Naive thymus-derived CD4-positive, alpha-beta T cell (primary cell): ENCODE measurements at regions not wholly inside any gene's neighbourhood (a gene's known extent, or its start where the extent isn't known, plus 50 kb on each side); places are given as distances from the start of the nearest gene placed in this dataset.

Experiments used
- ATAC-seq: fragments of 150-1000 bp; cut with Tn5 transposase; 2 replicates; pipeline ENCODE4 v1.10.0; 2021; ENCODE audit warnings: mild to moderate bottlenecking, moderate library complexity
- CTCF ChIA-PET: fragments of 350-600 bp; sonication (Branson Sonifier 250); formaldehyde crosslinking; loops from one replicate; lab custom pipeline; 2021; ENCODE audit warnings: antibody characterized with exemption; lab: Charles Lee
- POLR2A ChIA-PET: fragments of 350-600 bp; sonication (Branson Sonifier 250); formaldehyde crosslinking; loops from one replicate; lab custom pipeline; 2021; ENCODE audit warnings: antibody characterized with exemption, inconsistent platforms; lab: Charles Lee
- DNase-seq, 9 donors: peaks; one replicate each; pipeline versions ENCODE4 v3.0.0 to v3.0.0-alpha.2; 2020 to 2022; ENCODE audit warnings: mixed read lengths in 1 of 9
- H3K27ac ChIP-seq: one replicate; pipeline ENCODE4 v1.7.0; 2013; ENCODE audit warnings: mild to moderate bottlenecking, low read depth, low read length, moderate library complexity
- H3K27me3 ChIP-seq, 2 donors: one replicate each; pipeline ENCODE4 v1.7.0; 2013; ENCODE audit warnings: low read length in 2 of 2, mild to moderate bottlenecking in 2 of 2, moderate library complexity in 2 of 2; ENCODE audit not compliant: control insufficient read depth in 2 of 2, insufficient read depth in 2 of 2
- H3K36me3 ChIP-seq, 3 experiments: 1 replicate in 2 of 3; 2 replicates in 1 of 3; pipeline ENCODE4 v1.7.0; 2013; ENCODE audit warnings: low read length in 3 of 3, mild to moderate bottlenecking in 3 of 3, moderate library complexity in 1 of 3; ENCODE audit not compliant: insufficient read depth in 3 of 3, control insufficient read depth in 2 of 3
- H3K4me1 ChIP-seq, 2 donors: one replicate each; pipeline ENCODE4 v1.7.0; 2013; ENCODE audit warnings: low read length in 2 of 2, mild to moderate bottlenecking in 2 of 2, moderate library complexity in 1 of 2; ENCODE audit not compliant: control insufficient read depth in 2 of 2, insufficient read depth in 2 of 2
- H3K4me3 ChIP-seq: 2 replicates; pipeline ENCODE4 v1.7.0; 2013; ENCODE audit warnings: mild to moderate bottlenecking, low read length
- H3K9me3 ChIP-seq, 3 experiments: 1 replicate in 2 of 3; 2 replicates in 1 of 3; pipeline ENCODE4 v1.7.0; 2013; ENCODE audit warnings: low read length in 3 of 3; ENCODE audit not compliant: control insufficient read depth in 2 of 3
- H3K27ac Mint-ChIP-seq, 9 donors: one replicate each; pipeline ENCODE4 v1.8.0; 2020 to 2022; ENCODE audit warnings: mixed read lengths in 9 of 9, mild to moderate bottlenecking in 8 of 9, moderate library complexity in 5 of 9, inconsistent platforms in 2 of 9
- H3K27me3 Mint-ChIP-seq, 5 donors: one replicate each; pipeline ENCODE4 v1.8.0; 2021 to 2022; ENCODE audit warnings: mixed read lengths in 5 of 5, mild to moderate bottlenecking in 1 of 5
- H3K36me3 Mint-ChIP-seq, 5 donors: one replicate each; pipeline ENCODE4 v1.8.0; 2020 to 2022; ENCODE audit warnings: mixed read lengths in 5 of 5, mild to moderate bottlenecking in 3 of 5, inconsistent platforms in 1 of 5
- H3K4me1 Mint-ChIP-seq, 7 donors: one replicate each; pipeline ENCODE4 v1.8.0; 2020 to 2022; ENCODE audit warnings: mixed read lengths in 7 of 7, mild to moderate bottlenecking in 3 of 7, inconsistent platforms in 1 of 7
- H3K4me3 Mint-ChIP-seq, 10 donors: one replicate each; pipeline ENCODE4 v1.8.0; 2020 to 2022; ENCODE audit warnings: mild to moderate bottlenecking in 10 of 10, mixed read lengths in 10 of 10, moderate library complexity in 6 of 10, inconsistent platforms in 2 of 10
- H3K9me3 Mint-ChIP-seq, 11 donors: one replicate each; pipeline ENCODE4 v1.8.0; 2020 to 2022; ENCODE audit warnings: mixed read lengths in 11 of 11, mild to moderate bottlenecking in 4 of 11, inconsistent platforms in 1 of 11, moderate library complexity in 1 of 11
- intact Hi-C, 2 donors: fragments of 100-400 bp; cut with micrococcal nuclease; formaldehyde crosslinking; loops; one replicate each; pipeline ENCODE4 v1.15.1; 2023

DNA sequence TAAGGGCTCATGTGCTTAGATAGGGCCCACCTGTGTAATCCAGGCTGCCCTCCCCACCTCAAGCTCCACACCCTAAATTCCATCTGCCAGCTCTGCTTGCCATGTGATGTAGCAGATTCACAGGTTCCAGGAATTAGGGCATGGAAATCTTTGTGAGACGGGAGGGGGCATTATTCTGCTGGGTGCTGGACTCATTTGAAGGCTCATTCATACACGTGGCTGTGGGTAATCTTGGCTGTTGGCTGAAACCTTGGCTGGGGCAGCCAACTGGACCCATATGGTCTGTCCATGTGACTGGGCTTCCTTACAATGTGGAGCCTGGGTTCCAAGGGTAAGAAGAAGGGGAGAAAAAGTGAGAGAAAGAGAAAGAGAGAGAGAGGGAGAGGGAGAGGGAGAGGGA lies 115.1 kb downstream of the CYLD start:
- Histone ChIP-seq H3K27ac (no peak overlapping the region), H3K9me3 (no peaks in the 10 kb centered on the region), H3K36me3 (no peaks in the 10 kb centered on the region), H3K4me3 (no peak overlapping the region), H3K4me1 (no peaks in the 10 kb centered on the region), H3K27me3 (no peaks in the 10 kb centered on the region)
- Mint-ChIP-seq H3K4me1 (peaks cover 0 to 3% (median 0%) of the 10 kb centered on the region in 7 donors), H3K36me3 (no peaks in the 10 kb centered on the region), H3K27me3 (peaks cover 6 to 20% (median 15%) of the 10 kb centered on the region in 5 donors), H3K9me3 (peaks cover 0 to 1% (median 0%) of the 10 kb centered on the region in 11 donors), H3K27ac (no peak overlapping the region), H3K4me3 (no peak overlapping the region)
- CTCF ChIA-PET: no interaction called here
- ATAC-seq (no peak), DNase-seq (no peak)
- intact Hi-C loops: no loop called here
- POLR2A ChIA-PET: no interaction called here

DNA sequence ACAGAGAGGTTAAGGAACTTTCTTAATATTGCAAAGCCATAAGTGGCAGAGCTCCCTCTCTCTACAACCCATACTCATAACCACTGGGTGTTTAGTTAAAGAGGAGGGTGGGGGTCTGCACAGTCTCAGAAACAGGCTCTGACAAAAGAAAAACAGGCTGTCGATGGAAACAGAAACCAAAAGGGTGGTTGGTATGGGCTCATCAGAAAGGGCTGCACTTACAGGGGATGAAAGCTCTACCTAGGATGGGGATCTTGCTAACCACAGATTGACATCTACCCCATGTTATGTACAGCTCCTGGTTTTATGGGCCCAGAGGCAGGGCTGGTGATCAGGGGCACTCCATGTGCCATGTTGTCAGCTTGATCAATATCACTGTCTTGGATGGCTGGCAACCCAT lies 111.4 kb downstream of the CYLD start:
- Mint-ChIP-seq H3K27ac (no peak overlapping the region), H3K4me1 (peaks cover 0 to 3% (median 0%) of the 10 kb centered on the region in 7 donors), H3K36me3 (no peaks in the 10 kb centered on the region), H3K4me3 (no peak overlapping the region), H3K9me3 (peaks cover 0 to 1% (median 0%) of the 10 kb centered on the region in 11 donors), H3K27me3 (peaks cover 6 to 31% (median 19%) of the 10 kb centered on the region in 5 donors)
- POLR2A ChIA-PET: no interaction called here
- no peak overlapping the region for H3K4me3 ChIP-seq
- H3K27me3 ChIP-seq: no peaks in the 10 kb centered on the region
- no peaks in the 10 kb centered on the region for H3K4me1 ChIP-seq
- CTCF ChIA-PET: no interaction called here
- DNase-seq: no peak
- no peaks in the 10 kb centered on the region for H3K36me3 ChIP-seq
- ATAC-seq: no peak
- no peak overlapping the region for H3K27ac ChIP-seq
- intact Hi-C loops: no loop called here
- no peaks in the 10 kb centered on the region for H3K9me3 ChIP-seq
